H1 (cell line): ENCODE measurements at regions not wholly inside any gene's neighbourhood (a gene's known extent, or its start where the extent isn't known, plus 50 kb on each side); places are given as distances from the start of the nearest gene placed in this dataset.

ENCODE experiments used
- CTCF ChIA-PET: fragments of 300-600 bp; sonication (Branson Sonifier 250); formaldehyde crosslinking; loops from one replicate; lab custom pipeline; 2021; ENCODE audit not compliant: partially characterized antibody; lab: Charles Lee
- POLR2A ChIA-PET: fragments of 300-600 bp; sonication (Branson Sonifier 250); formaldehyde crosslinking; loops from one replicate; lab custom pipeline; 2021; ENCODE audit warnings: inconsistent platforms; ENCODE audit not compliant: partially characterized antibody; lab: Charles Lee
- DNase-seq, 2 experiments: peaks; one replicate each; pipeline versions ENCODE4 v3.0.0 to v3.0.0-alpha.2; 2010 to 2022; ENCODE audit warnings: low spot score in 2 of 2, low read depth in 1 of 2, mixed read lengths in 1 of 2
- FAIRE-seq: peaks from 2 replicates; lab custom pipeline; 2011; peaks lifted over from hg19 to GRCh38; lab: Jason Lieb, UNC
- H2AFZ ChIP-seq: 2 replicates; pipeline ENCODE4 v1.8.1; 2012; ENCODE audit warnings: low read length, inconsistent platforms
- H2AK5ac ChIP-seq: 2 replicates; pipeline ENCODE4 v1.6.1; 2013; ENCODE audit warnings: low read depth, low read length
- H2BK120ac ChIP-seq: replicated peaks from 2 replicates; pipeline ENCODE3; 2013; ENCODE audit warnings: low read depth, low read length, inconsistent platforms
- H2BK12ac ChIP-seq: 2 replicates; pipeline ENCODE4 v1.6.1; 2013; ENCODE audit warnings: low read depth, low read length
- H2BK15ac ChIP-seq: 2 replicates; pipeline ENCODE4 v1.6.1; 2013; ENCODE audit warnings: low read length
- H2BK20ac ChIP-seq: 2 replicates; pipeline ENCODE4 v1.6.1; 2013; ENCODE audit warnings: low read length
- H2BK5ac ChIP-seq: 2 replicates; pipeline ENCODE4 v1.6.1; 2013; ENCODE audit warnings: low read depth, low read length
- H3K14ac ChIP-seq: 2 replicates; pipeline ENCODE4 v1.6.1; 2013; ENCODE audit warnings: inconsistent platforms; ENCODE audit not compliant: insufficient read length
- H3K18ac ChIP-seq: 2 replicates; pipeline ENCODE4 v1.6.1; 2013; ENCODE audit warnings: low read length; ENCODE audit errors: extremely low read depth
- H3K23ac ChIP-seq: 2 replicates; pipeline ENCODE4 v1.6.1; 2013; ENCODE audit warnings: inconsistent platforms; ENCODE audit not compliant: insufficient read length
- H3K23me2 ChIP-seq: 2 replicates; pipeline ENCODE4 v1.6.1; 2013; ENCODE audit warnings: low read depth, low read length
- H3K27ac ChIP-seq: 2 replicates; pipeline ENCODE4 v1.6.1; 2011; ENCODE audit warnings: low read depth, low read length, inconsistent platforms
- H3K27me3 ChIP-seq, 4 experiments: replicated peaks in 1 of 4; 1 replicate in 1 of 4; 2 replicates in 3 of 4; pipeline versions ENCODE4 v1.6.1 to v1.8.1; 2011 to 2013; ENCODE audit warnings: low read length in 3 of 4, mild to moderate bottlenecking in 3 of 4, inconsistent platforms in 2 of 4, mixed read lengths in 2 of 4, moderate library complexity in 1 of 4; ENCODE audit not compliant: control insufficient read depth in 3 of 4, insufficient read depth in 3 of 4; ENCODE audit errors: extremely low read depth in 1 of 4
- H3K36me3 ChIP-seq, 4 experiments: 2 replicates each; pipeline versions ENCODE4 v1.6.1 to v1.8.1; 2011 to 2013; ENCODE audit warnings: mild to moderate bottlenecking in 4 of 4, low read length in 3 of 4, moderate library complexity in 2 of 4, control low read depth in 1 of 4, inconsistent platforms in 1 of 4; ENCODE audit not compliant: insufficient read depth in 4 of 4, control insufficient read depth in 2 of 4
- H3K4ac ChIP-seq: replicated peaks from 2 replicates; pipeline ENCODE3; 2013; ENCODE audit warnings: low read length, low read depth, mixed read lengths, inconsistent platforms; ENCODE audit not compliant: insufficient read length
- H3K4me1 ChIP-seq, 4 experiments: replicated peaks in 1 of 4; 1 replicate in 1 of 4; 2 replicates in 3 of 4; pipeline versions ENCODE4 v1.6.1 to v1.8.1; 2011 to 2013; ENCODE audit warnings: low read length in 3 of 4, inconsistent platforms in 2 of 4, mixed read lengths in 1 of 4; ENCODE audit not compliant: insufficient read depth in 4 of 4, control insufficient read depth in 3 of 4
- H3K4me2 ChIP-seq, 2 experiments: 2 replicates each; pipeline versions ENCODE4 v1.6.1 to v1.8.1; 2011 to 2013; ENCODE audit warnings: low read depth in 2 of 2, low read length in 2 of 2, control low read depth in 1 of 2, inconsistent platforms in 1 of 2, mild to moderate bottlenecking in 1 of 2; ENCODE audit not compliant: insufficient read depth in 1 of 2
- H3K4me3 ChIP-seq, 4 experiments: fragments of 200-600, 300-600 bp in 1 of 4; sonication (generic), shearing (Covaris generic), sonication (Bioruptor Twin) in 1 of 4; 2 replicates each; pipeline versions ENCODE4 v1.5.1 to v1.8.1; 2011 to 2016; ENCODE audit warnings: low read length in 4 of 4, low read depth in 3 of 4, control low read depth in 2 of 4, inconsistent platforms in 2 of 4, mild to moderate bottlenecking in 2 of 4, mixed read lengths in 1 of 4, moderate library complexity in 1 of 4; ENCODE audit not compliant: insufficient read depth in 2 of 4; ENCODE audit errors: extremely low read depth in 1 of 4
- H3K56ac ChIP-seq: replicated peaks from 2 replicates; pipeline ENCODE3; 2013; ENCODE audit warnings: low read depth, mild to moderate bottlenecking, mixed read lengths, low read length, inconsistent platforms; ENCODE audit not compliant: insufficient read length
- H3K79me1 ChIP-seq: 2 replicates; pipeline ENCODE4 v1.6.1; 2013; ENCODE audit warnings: low read depth, low read length, control low read depth
- H3K79me2 ChIP-seq, 2 experiments: 2 replicates each; pipeline versions ENCODE4 v1.6.1 to v1.8.1; 2012 to 2013; ENCODE audit warnings: low read length in 2 of 2, mild to moderate bottlenecking in 2 of 2, inconsistent platforms in 1 of 2; ENCODE audit not compliant: insufficient read depth in 2 of 2, control insufficient read depth in 1 of 2
- H3K9ac ChIP-seq, 4 experiments: replicated peaks in 1 of 4; 1 replicate in 1 of 4; 2 replicates in 3 of 4; pipeline versions ENCODE4 v1.6.1 to v1.8.1; 2011 to 2013; ENCODE audit warnings: low read depth in 3 of 4, low read length in 3 of 4, control low read depth in 2 of 4, mild to moderate bottlenecking in 2 of 4, moderate library complexity in 2 of 4, inconsistent platforms in 1 of 4; ENCODE audit errors: extremely low read depth in 1 of 4
- H3K9me3 ChIP-seq, 2 experiments: 2 replicates each; pipeline versions ENCODE4 v1.6.1 to v1.8.1; 2012 to 2013; ENCODE audit warnings: mild to moderate bottlenecking in 2 of 2, moderate library complexity in 2 of 2, control low read depth in 1 of 2, inconsistent platforms in 1 of 2, low read depth in 1 of 2, low read length in 1 of 2, mixed read lengths in 1 of 2; ENCODE audit not compliant: insufficient read depth in 2 of 2
- H4K20me1 ChIP-seq, 2 experiments: replicated peaks in 1 of 2; 2 replicates each; pipeline versions ENCODE3 to v1.8.1; 2011 to 2013; ENCODE audit warnings: inconsistent platforms in 2 of 2, low read length in 2 of 2, mild to moderate bottlenecking in 1 of 2; ENCODE audit not compliant: insufficient read depth in 2 of 2, control insufficient read depth in 1 of 2
- H4K5ac ChIP-seq: 2 replicates; pipeline ENCODE4 v1.6.1; 2013; ENCODE audit warnings: low read length, low read depth, mixed read lengths, inconsistent platforms; ENCODE audit not compliant: insufficient read length
- H4K8ac ChIP-seq: 2 replicates; pipeline ENCODE4 v1.8.0; 2013; ENCODE audit warnings: mild to moderate bottlenecking, moderate library complexity, low read length, inconsistent platforms; ENCODE audit not compliant: insufficient read depth; ENCODE audit errors: extremely low read depth
- H4K91ac ChIP-seq: replicated peaks from 2 replicates; pipeline ENCODE3; 2013; ENCODE audit warnings: low read length, mixed read lengths, inconsistent platforms; ENCODE audit not compliant: insufficient read length
- CEBPB ChIP-seq: IDR thresholded peaks from 2 replicates; pipeline ENCODE4 v1.6.1; 2012; ENCODE audit warnings: low read depth, low read length
- CHD1 ChIP-seq: IDR thresholded peaks from 2 replicates; pipeline ENCODE4 v1.6.1; 2012; ENCODE audit warnings: low read depth, low read length, improper control_type of control experiment
- GTF2F1 ChIP-seq: IDR thresholded peaks from 2 replicates; pipeline ENCODE4 v1.6.1; 2012; ENCODE audit warnings: low read depth, low read length, improper control_type of control experiment, borderline replicate concordance
- HDAC2 ChIP-seq, 2 experiments: fragments of 300-600 bp in 1 of 2; sonication (generic) in 1 of 2; IDR thresholded peaks; 2 replicates each; pipeline ENCODE4 v1.6.1; 2011 to 2012; ENCODE audit warnings: low read depth in 2 of 2, low read length in 2 of 2, mild to moderate bottlenecking in 2 of 2, moderate library complexity in 2 of 2, borderline replicate concordance in 1 of 2, inconsistent platforms in 1 of 2
- JUN ChIP-seq: IDR thresholded peaks from 2 replicates; pipeline ENCODE4 v1.6.1; 2011; ENCODE audit warnings: low read depth, mild to moderate bottlenecking, improper control_type of control experiment, low read length
- KDM1A ChIP-seq: fragments of 200-600, 300-600 bp; sonication (generic); IDR thresholded peaks from 2 replicates; pipeline ENCODE4 v1.7.1; 2016; ENCODE audit warnings: mild to moderate bottlenecking, low read length, borderline replicate concordance
- MAFK ChIP-seq: IDR thresholded peaks from 2 replicates; pipeline ENCODE4 v1.6.1; 2012; ENCODE audit warnings: low read depth, mild to moderate bottlenecking, improper control_type of control experiment, low read length
- RAD21 ChIP-seq, 2 experiments: IDR thresholded peaks in 1 of 2; conservative IDR thresholded peaks in 1 of 2; 2 replicates each; pipeline ENCODE4 v1.6.1; 2011; ENCODE audit warnings: low read depth in 2 of 2, low read length in 2 of 2, improper control_type of control experiment in 1 of 2, inconsistent platforms in 1 of 2, mild to moderate bottlenecking in 1 of 2, moderate library complexity in 1 of 2
- RBBP5 ChIP-seq: IDR thresholded peaks from 2 replicates; pipeline ENCODE4 v1.7.1; 2012; ENCODE audit warnings: low read depth, mild to moderate bottlenecking, inconsistent platforms, low read length, moderate library complexity, borderline replicate concordance
- SIX5 ChIP-seq: IDR thresholded peaks from 2 replicates; pipeline ENCODE4 v1.6.1; 2011; ENCODE audit warnings: mild to moderate bottlenecking, low read depth, low read length
- TCF12 ChIP-seq: IDR thresholded peaks from 2 replicates; pipeline ENCODE4 v1.6.1; 2011; ENCODE audit warnings: low read depth, mild to moderate bottlenecking, low read length
- YY1 ChIP-seq: IDR thresholded peaks from 2 replicates; pipeline ENCODE4 v1.6.1; 2011; ENCODE audit warnings: low read depth, mild to moderate bottlenecking, low read length
- WGBS, 2 experiments: shearing (Covaris generic) in 1 of 2; methylation state at CpG; one replicate each; pipeline versions ENCODE4 v1.1.6 to v1.1.7; 2013 to 2015; ENCODE audit warnings: low lambda C conversion rate in 2 of 2, mixed read lengths in 2 of 2, inconsistent platforms in 1 of 2, low coverage in 1 of 2, missing lambda C conversion rate in 1 of 2; ENCODE audit not compliant: insufficient replicate concordance in 2 of 2, insufficient coverage in 1 of 2, insufficient read length in 1 of 2; ENCODE audit errors: extremely low coverage in 1 of 2, missing lambda C conversion rate in 1 of 2; 5-methylcytosine and 5-hydroxymethylcytosine counted together
- TF ChIP-seq, protein P1 (sequence below): IDR thresholded peaks from 2 replicates; pipeline ENCODE4 v1.6.1; 2011; ENCODE audit warnings: low read depth, mild to moderate bottlenecking, low read length; ENCODE audit not compliant: insufficient read depth
- TF ChIP-seq, protein P2 (sequence below): IDR thresholded peaks from 2 replicates; pipeline ENCODE4 v1.6.1; 2012; ENCODE audit warnings: inconsistent platforms

DNA sequence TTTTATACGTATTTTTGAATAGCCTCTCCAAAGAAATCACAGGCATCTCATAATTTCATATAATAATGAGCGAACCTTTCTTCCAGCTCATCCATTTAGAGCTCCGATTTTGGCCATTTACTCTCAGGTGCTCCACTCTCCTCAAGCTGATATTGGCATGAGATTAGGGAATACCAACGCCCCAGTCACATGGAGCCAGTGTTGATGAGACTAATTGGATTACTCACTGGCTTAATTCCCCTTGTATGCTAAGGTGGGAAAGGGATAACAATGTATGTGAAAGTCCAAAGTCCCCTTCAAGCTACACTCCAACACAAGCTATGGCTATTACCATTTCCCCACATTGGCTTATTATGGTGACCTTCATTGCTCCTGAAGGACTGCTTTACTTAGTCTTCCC, 76.6 kb upstream of the NAV3 start:
- Histone ChIP-seq H3K4me2 (no peak overlapping the region), H2AK5ac (no peak overlapping the region), H3K79me1 (no peaks in the 10 kb centered on the region), H3K23me2 (no peaks in the 10 kb centered on the region), H3K79me2 (no peaks in the 10 kb centered on the region), H3K9me3 (no peaks in the 10 kb centered on the region), H4K20me1 (no peaks in the 10 kb centered on the region), H2BK20ac (no peak overlapping the region), H3K36me3 (no peaks in the 10 kb centered on the region), H3K18ac (no peak overlapping the region), H4K91ac (no peak overlapping the region), H3K4me3 (no peak overlapping the region), H2BK120ac (no peak overlapping the region), H2BK5ac (no peak overlapping the region), H3K23ac (no peak overlapping the region), H4K8ac (no peak overlapping the region), H3K27ac (no peak overlapping the region), H3K4ac (no peak overlapping the region), H2AFZ (no peak overlapping the region), H3K4me1 (peaks cover 0 to 3% (median 0%) of the 10 kb centered on the region in 4 experiments; a peak in 1 of 7 replicates), H3K27me3 (no peaks in the 10 kb centered on the region), H4K5ac (no peak overlapping the region), H2BK15ac (no peak overlapping the region), H3K9ac (no peak overlapping the region), H3K56ac (no peak overlapping the region), H3K14ac (no peak overlapping the region), H2BK12ac (no peak overlapping the region)
- 93% methylated on average over 4 of the region's 4 CpGs; no CpG with 5 or more reads in 1 of the 2 experiments for WGBS, 2 experiments
- ChIA-PET CTCF (interaction anchor here (0.5 kb wide), 1 partner anchor 387 kb away, joined by 7 read pairs; no protein-coding TSS in a partner anchor), POLR2A (no interaction called here)
- DNase-seq (no peak), FAIRE-seq (no peak)
- TF ChIP-seq MAFK (no peak), JUN (no peak), HDAC2 (IDR thresholded peaks at IDR 0.05; ENCODE audit: borderline replicate concordance in 1 of 2, low read depth in 2 of 2, low read length in 2 of 2) (no peak), YY1 (no peak), TCF12 (no peak), CEBPB (no peak), CHD1 (no peak), SIX5 (no peak), RBBP5 (no peak), GTF2F1 (no peak), RAD21 (IDR thresholded peaks at IDR 0.05 in 1 of 2, conservative IDR thresholded peaks at IDR 0.05 in 1 of 2; ENCODE audit: low read depth in 2 of 2, low read length in 2 of 2) (no peak), KDM1A (no peak)
- TF ChIP-seq, protein P1, sequence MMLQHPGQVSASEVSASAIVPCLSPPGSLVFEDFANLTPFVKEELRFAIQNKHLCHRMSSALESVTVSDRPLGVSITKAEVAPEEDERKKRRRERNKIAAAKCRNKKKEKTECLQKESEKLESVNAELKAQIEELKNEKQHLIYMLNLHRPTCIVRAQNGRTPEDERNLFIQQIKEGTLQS: no peak
- TF ChIP-seq, protein P2, sequence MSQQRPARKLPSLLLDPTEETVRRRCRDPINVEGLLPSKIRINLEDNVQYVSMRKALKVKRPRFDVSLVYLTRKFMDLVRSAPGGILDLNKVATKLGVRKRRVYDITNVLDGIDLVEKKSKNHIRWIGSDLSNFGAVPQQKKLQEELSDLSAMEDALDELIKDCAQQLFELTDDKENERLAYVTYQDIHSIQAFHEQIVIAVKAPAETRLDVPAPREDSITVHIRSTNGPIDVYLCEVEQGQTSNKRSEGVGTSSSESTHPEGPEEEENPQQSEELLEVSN: no peak
